ENCODE measurements at regions not wholly inside any gene's neighbourhood (a gene's known extent, or its start where the extent isn't known, plus 50 kb on each side); places are given as distances from the start of the nearest gene placed in this dataset.

DNA sequence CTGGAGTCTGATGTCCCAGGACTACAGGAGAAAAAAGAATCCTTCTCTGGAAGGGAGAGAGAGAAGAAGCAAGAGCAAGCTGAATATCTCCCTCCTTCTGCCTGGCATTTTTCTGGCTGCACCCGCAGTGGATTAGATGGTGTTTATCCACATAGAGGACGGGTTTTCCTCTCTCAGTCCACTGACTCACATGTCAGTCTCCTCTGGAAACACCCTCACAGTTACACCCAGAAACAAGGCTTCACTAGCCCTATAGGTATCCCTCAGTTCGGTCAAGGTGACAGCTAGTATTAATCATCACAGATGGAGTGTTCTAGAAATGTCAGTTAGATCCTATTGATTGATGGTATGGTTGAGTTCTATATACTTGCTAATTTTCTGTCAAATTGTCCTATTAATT is 87.9 kb downstream of the RHOU start:
- BruUV-seq (replicated peaks) = no TSS peak
- no peak for DNase-seq (ENCODE audit: low spot score)
- TF ChIP-seq EZH2 (IDR thresholded peaks at IDR 0.05; ENCODE audit: borderline replicate concordance, low read depth, low read length, poor library complexity, severe bottlenecking) = no peak
- TF ChIP-seq, protein P1, sequence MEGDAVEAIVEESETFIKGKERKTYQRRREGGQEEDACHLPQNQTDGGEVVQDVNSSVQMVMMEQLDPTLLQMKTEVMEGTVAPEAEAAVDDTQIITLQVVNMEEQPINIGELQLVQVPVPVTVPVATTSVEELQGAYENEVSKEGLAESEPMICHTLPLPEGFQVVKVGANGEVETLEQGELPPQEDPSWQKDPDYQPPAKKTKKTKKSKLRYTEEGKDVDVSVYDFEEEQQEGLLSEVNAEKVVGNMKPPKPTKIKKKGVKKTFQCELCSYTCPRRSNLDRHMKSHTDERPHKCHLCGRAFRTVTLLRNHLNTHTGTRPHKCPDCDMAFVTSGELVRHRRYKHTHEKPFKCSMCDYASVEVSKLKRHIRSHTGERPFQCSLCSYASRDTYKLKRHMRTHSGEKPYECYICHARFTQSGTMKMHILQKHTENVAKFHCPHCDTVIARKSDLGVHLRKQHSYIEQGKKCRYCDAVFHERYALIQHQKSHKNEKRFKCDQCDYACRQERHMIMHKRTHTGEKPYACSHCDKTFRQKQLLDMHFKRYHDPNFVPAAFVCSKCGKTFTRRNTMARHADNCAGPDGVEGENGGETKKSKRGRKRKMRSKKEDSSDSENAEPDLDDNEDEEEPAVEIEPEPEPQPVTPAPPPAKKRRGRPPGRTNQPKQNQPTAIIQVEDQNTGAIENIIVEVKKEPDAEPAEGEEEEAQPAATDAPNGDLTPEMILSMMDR (conservative IDR thresholded peaks at IDR 0.05; ENCODE audit: low read depth, low read length) = no peak
- ChIA-PET POLR2A (ENCODE audit: low non-redundant PET) (interaction anchor here (0.7 kb wide), 1 partner anchor 25 kb away, joined by 5 read pairs; no protein-coding TSS in a partner anchor), CTCF (no interaction called here)
- H3K36me3 ChIP-seq (ENCODE audit: insufficient read depth, low read length, poor library complexity, severe bottlenecking) = no peaks in the 10 kb centered on the region
- H3K27me3 ChIP-seq (replicated peaks; ENCODE audit: insufficient read depth, low read depth, low read length, poor library complexity) = no peaks in the 10 kb centered on the region
- H3K27ac ChIP-seq (ENCODE audit: low read depth, low read length, poor library complexity, severe bottlenecking) = no peak overlapping the region
- no peak overlapping the region for H3K4me3 ChIP-seq (ENCODE audit: low read depth, low read length, poor library complexity, severe bottlenecking)
- H3K9me3 ChIP-seq (ENCODE audit: low read depth, low read length, poor library complexity, severe bottlenecking) = no peaks in the 10 kb centered on the region
- H3K4me1 ChIP-seq (ENCODE audit: insufficient read depth, low read length, poor library complexity, severe bottlenecking) = peaks cover 5% of the 10 kb centered on the region
- intact Hi-C loops (cut with micrococcal nuclease; ENCODE audit: unreplicated experiment) = no loop called here

DNA sequence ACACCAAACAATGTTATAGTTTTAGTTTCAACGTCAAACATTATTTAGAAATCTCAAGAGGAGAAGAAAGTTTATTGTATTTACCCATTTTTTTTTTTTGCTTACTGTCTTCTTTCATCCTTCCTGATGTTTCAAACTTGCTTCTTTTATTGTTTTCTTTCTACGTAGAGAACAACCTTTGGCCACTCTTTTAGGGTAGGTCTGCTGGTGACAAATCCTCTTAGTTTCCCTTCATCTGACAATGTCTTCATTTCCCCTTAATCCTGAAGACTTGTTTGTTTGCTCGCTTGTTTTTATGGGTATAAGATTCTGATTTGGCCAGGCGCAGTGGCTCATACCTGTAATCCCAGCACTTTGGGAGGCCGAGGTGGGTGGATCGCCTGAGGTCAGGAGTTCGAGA is 89.1 kb downstream of the RHOU start:
- no peaks in the 10 kb centered on the region for H3K36me3 ChIP-seq (ENCODE audit: insufficient read depth, low read length, poor library complexity, severe bottlenecking)
- intact Hi-C loops (cut with micrococcal nuclease; ENCODE audit: unreplicated experiment) = no loop called here
- no peak overlapping the region for H3K27ac ChIP-seq (ENCODE audit: low read depth, low read length, poor library complexity, severe bottlenecking)
- no peak overlapping the region for H3K4me3 ChIP-seq (ENCODE audit: low read depth, low read length, poor library complexity, severe bottlenecking)
- no peak for DNase-seq (ENCODE audit: low spot score)
- no TSS peak for BruUV-seq (replicated peaks)
- H3K4me1 ChIP-seq (ENCODE audit: insufficient read depth, low read length, poor library complexity, severe bottlenecking) = peaks cover 5% of the 10 kb centered on the region
- no peak for TF ChIP-seq EZH2 (IDR thresholded peaks at IDR 0.05; ENCODE audit: borderline replicate concordance, low read depth, low read length, poor library complexity, severe bottlenecking)
- TF ChIP-seq, protein P1 (conservative IDR thresholded peaks at IDR 0.05; ENCODE audit: low read depth, low read length) = no peak
- ChIA-PET CTCF (no interaction called here), POLR2A (ENCODE audit: low non-redundant PET) (no interaction called here)
- H3K9me3 ChIP-seq (ENCODE audit: low read depth, low read length, poor library complexity, severe bottlenecking) = no peaks in the 10 kb centered on the region
- H3K27me3 ChIP-seq (replicated peaks; ENCODE audit: insufficient read depth, low read depth, low read length, poor library complexity) = no peaks in the 10 kb centered on the region

DNA sequence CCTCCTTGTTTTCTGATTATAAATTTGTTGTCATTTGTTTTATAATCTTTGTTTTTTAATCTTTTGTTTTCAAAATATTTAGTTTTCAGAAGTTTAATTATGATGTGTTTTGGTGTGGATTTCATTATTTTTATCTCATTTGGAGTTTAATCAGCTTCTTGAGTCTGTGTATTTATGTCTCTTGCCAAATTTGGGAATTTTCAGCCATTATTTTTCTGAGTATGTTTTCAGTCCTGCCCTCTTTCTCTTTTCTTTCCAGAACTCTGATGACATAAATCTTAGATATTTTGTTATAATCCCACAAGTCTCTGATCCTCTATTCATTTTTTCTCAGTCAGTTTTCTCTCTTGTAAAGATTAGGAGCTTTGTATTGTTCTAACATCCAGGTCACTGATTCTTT is 89.8 kb downstream of the RHOU start:
- CTCF ChIA-PET = no interaction called here
- POLR2A ChIA-PET (ENCODE audit: low non-redundant PET) = interaction anchor here (0.7 kb wide), 1 partner anchor 404 kb away, joined by 4 read pairs; no protein-coding TSS in a partner anchor
- TF ChIP-seq, protein P1 (conservative IDR thresholded peaks at IDR 0.05; ENCODE audit: low read depth, low read length) = no peak
- TF ChIP-seq EZH2 (IDR thresholded peaks at IDR 0.05; ENCODE audit: borderline replicate concordance, low read depth, low read length, poor library complexity, severe bottlenecking) = no peak
- Histone ChIP-seq H3K36me3 (ENCODE audit: insufficient read depth, low read length, poor library complexity, severe bottlenecking) (no peaks in the 10 kb centered on the region), H3K27me3 (replicated peaks; ENCODE audit: insufficient read depth, low read depth, low read length, poor library complexity) (no peaks in the 10 kb centered on the region), H3K4me1 (ENCODE audit: insufficient read depth, low read length, poor library complexity, severe bottlenecking) (peaks cover 5% of the 10 kb centered on the region), H3K27ac (ENCODE audit: low read depth, low read length, poor library complexity, severe bottlenecking) (no peak overlapping the region), H3K4me3 (ENCODE audit: low read depth, low read length, poor library complexity, severe bottlenecking) (no peak overlapping the region), H3K9me3 (ENCODE audit: low read depth, low read length, poor library complexity, severe bottlenecking) (no peaks in the 10 kb centered on the region)
- intact Hi-C loops (cut with micrococcal nuclease; ENCODE audit: unreplicated experiment) = no loop called here
- no peak for DNase-seq (ENCODE audit: low spot score)
- no TSS peak for BruUV-seq (replicated peaks)
